ENCODE measurements at regions not wholly inside any gene's neighbourhood (a gene's known extent, or its start where the extent isn't known, plus 50 kb on each side); places are given as distances from the start of the nearest gene placed in this dataset.

DNA sequence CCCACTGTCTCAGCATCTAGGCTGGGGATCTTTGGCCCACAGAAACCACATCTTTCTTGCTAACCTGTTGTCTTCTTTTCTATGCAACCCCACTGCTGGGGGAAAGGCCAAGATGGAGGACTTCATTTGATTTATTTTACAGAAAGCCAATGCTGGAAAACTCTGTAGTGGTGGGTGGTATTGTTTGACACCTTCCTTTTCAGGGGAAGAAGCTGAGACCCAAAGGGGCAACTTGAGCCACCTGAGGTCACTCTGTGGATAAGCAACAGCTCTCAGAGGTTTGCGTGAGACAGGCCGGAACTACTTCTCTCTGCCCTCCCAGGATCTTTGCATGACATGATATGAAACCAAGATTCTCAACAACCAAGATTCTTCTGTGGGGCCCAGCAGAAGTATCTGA is 645.2 kb downstream of the VRK1 start:
- no peak for TF ChIP-seq EZH2 (IDR thresholded peaks at IDR 0.05; ENCODE audit: insufficient read depth, poor library complexity, severe bottlenecking)
- TF ChIP-seq EZH2phosphoT487 (IDR thresholded peaks at IDR 0.05; ENCODE audit: insufficient read depth, low read depth) = no peak

All from GM23248 (cell line).